B cell (primary cell): ENCODE measurements at regions not wholly inside any gene's neighbourhood (a gene's known extent, or its start where the extent isn't known, plus 50 kb on each side); places are given as distances from the start of the nearest gene placed in this dataset.

Source experiments
- ATAC-seq: fragments of 200-7000 bp; cut with Tn5 transposase; one replicate; pipeline ENCODE4 v1.10.0; 2021; ENCODE audit warnings: low read depth, mild to moderate bottlenecking, moderate number of reproducible peaks, moderate library complexity
- CTCF ChIA-PET: fragments of 350-600 bp; sonication (Branson Sonifier 250); formaldehyde crosslinking; loops from one replicate; lab custom pipeline; 2021; ENCODE audit warnings: antibody characterized with exemption, inconsistent platforms; lab: Charles Lee
- POLR2A ChIA-PET: fragments of 350-600 bp; sonication (Branson Sonifier 250); formaldehyde crosslinking; loops from one replicate; lab custom pipeline; 2021; ENCODE audit warnings: antibody characterized with exemption; lab: Charles Lee
- DNase-seq: peaks from one replicate; pipeline ENCODE4 v3.0.0; 2013
- H2AFZ ChIP-seq: 2 replicates; pipeline ENCODE4 v1.6.1; 2012; ENCODE audit warnings: mild to moderate bottlenecking, low read depth, low read length; ENCODE audit not compliant: insufficient read depth, poor library complexity, severe bottlenecking
- H3K27ac ChIP-seq, 2 donors: 1 replicate in 1 of 2; 2 replicates in 1 of 2; pipeline ENCODE4 v1.5.1; 2012 to 2013; ENCODE audit warnings: low read length in 2 of 2, mild to moderate bottlenecking in 2 of 2, moderate library complexity in 1 of 2
- H3K27me3 ChIP-seq, 4 experiments: fragments of 200-600 bp in 1 of 4; sonication (generic) in 1 of 4; replicated peaks in 1 of 4; 1 replicate in 2 of 4; 2 replicates in 2 of 4; pipeline versions ENCODE4 v1.6.1 to v1.7.0; 2013 to 2016; ENCODE audit warnings: low read length in 3 of 4, mild to moderate bottlenecking in 2 of 4, mixed read lengths in 1 of 4, moderate library complexity in 1 of 4; ENCODE audit not compliant: insufficient read depth in 4 of 4, control insufficient read depth in 3 of 4; ENCODE audit errors: control extremely low read depth in 1 of 4
- H3K36me3 ChIP-seq, 2 experiments: replicated peaks in 1 of 2; 1 replicate in 1 of 2; 2 replicates in 1 of 2; pipeline versions ENCODE4 v1.6.1 to v1.7.1; 2013; ENCODE audit warnings: low read length in 1 of 2; ENCODE audit not compliant: insufficient read depth in 2 of 2, control insufficient read depth in 1 of 2; ENCODE audit errors: control extremely low read depth in 1 of 2, extremely low read depth in 1 of 2
- H3K4me1 ChIP-seq, 2 donors: fragments of 200-600 bp in 1 of 2; sonication (generic) in 1 of 2; 1 replicate in 1 of 2; 2 replicates in 1 of 2; pipeline versions ENCODE4 v1.5.1 to v1.6.1; 2013 to 2017; ENCODE audit warnings: low read length in 2 of 2; ENCODE audit not compliant: control insufficient read depth in 2 of 2, insufficient read depth in 2 of 2
- H3K4me2 ChIP-seq: replicated peaks from 2 replicates; pipeline ENCODE3; 2012; ENCODE audit warnings: mild to moderate bottlenecking, low read depth, low read length; ENCODE audit not compliant: poor library complexity, severe bottlenecking
- H3K4me3 ChIP-seq, 5 experiments: fragments of 200-600 bp in 1 of 5; sonication (generic) in 1 of 5; 1 replicate in 3 of 5; 2 replicates in 2 of 5; pipeline versions ENCODE4 v1.5.1 to v1.7.0; 2011 to 2016; ENCODE audit warnings: low read length in 4 of 5, mild to moderate bottlenecking in 4 of 5, low read depth in 2 of 5, control low read depth in 1 of 5, moderate library complexity in 1 of 5; ENCODE audit not compliant: insufficient read depth in 1 of 5; ENCODE audit errors: control extremely low read depth in 1 of 5, extremely low read depth in 1 of 5
- H3K79me2 ChIP-seq: fragments of 200-600 bp; sonication (generic); one replicate; pipeline ENCODE4 v1.6.0; 2016; ENCODE audit warnings: low read length; ENCODE audit not compliant: control insufficient read depth, insufficient read depth
- H3K9ac ChIP-seq: fragments of 200-600 bp; sonication (generic); 2 replicates; pipeline ENCODE4 v1.6.1; 2017; ENCODE audit warnings: mild to moderate bottlenecking, low read length, moderate library complexity
- H3K9me3 ChIP-seq, 3 donors: one replicate each; pipeline versions ENCODE4 v1.6.1 to v1.7.1; 2013; ENCODE audit warnings: low read length in 2 of 3; ENCODE audit not compliant: control insufficient read depth in 2 of 3, insufficient read depth in 1 of 3; ENCODE audit errors: control extremely low read depth in 1 of 3
- H4K20me1 ChIP-seq: 2 replicates; pipeline ENCODE4 v1.6.0; 2012; ENCODE audit warnings: mild to moderate bottlenecking, low read length; ENCODE audit not compliant: insufficient read depth, control insufficient read depth, poor library complexity, severe bottlenecking
- H3K27ac Mint-ChIP-seq: one replicate; pipeline ENCODE4 v1.8.0; 2021; ENCODE audit warnings: mixed read lengths
- H3K27me3 Mint-ChIP-seq: one replicate; pipeline ENCODE4 v1.8.0; 2021; ENCODE audit warnings: mixed read lengths
- H3K4me1 Mint-ChIP-seq: one replicate; pipeline ENCODE4 v1.8.0; 2021; ENCODE audit warnings: mixed read lengths
- H3K4me3 Mint-ChIP-seq: one replicate; pipeline ENCODE4 v1.8.0; 2021; ENCODE audit warnings: mixed read lengths
- H3K9me3 Mint-ChIP-seq: one replicate; pipeline ENCODE4 v1.8.0; 2022; ENCODE audit warnings: mixed read lengths; ENCODE audit not compliant: insufficient read depth
- EZH2 ChIP-seq: IDR thresholded peaks from 2 replicates; pipeline ENCODE4 v1.6.1; 2012; ENCODE audit warnings: borderline replicate concordance, low read depth, mild to moderate bottlenecking, moderate library complexity, low read length; ENCODE audit not compliant: insufficient read depth, poor library complexity, severe bottlenecking
- WGBS: methylation state at CpG from one replicate; pipeline ENCODE4 v1.1.5; 2013; ENCODE audit warnings: missing lambda C conversion rate; ENCODE audit not compliant: insufficient coverage; 5-methylcytosine and 5-hydroxymethylcytosine counted together
- intact Hi-C: fragments of 100-400 bp; cut with micrococcal nuclease; formaldehyde crosslinking; loops from one replicate; pipeline ENCODE4 v1.10.0; 2022
- TF ChIP-seq, protein P1 (sequence below): fragments of 200-600 bp; IDR thresholded peaks from one replicate; pipeline ENCODE4 v1.8.0; 2022; ENCODE audit warnings: antibody characterized with exemption, mild to moderate bottlenecking

DNA sequence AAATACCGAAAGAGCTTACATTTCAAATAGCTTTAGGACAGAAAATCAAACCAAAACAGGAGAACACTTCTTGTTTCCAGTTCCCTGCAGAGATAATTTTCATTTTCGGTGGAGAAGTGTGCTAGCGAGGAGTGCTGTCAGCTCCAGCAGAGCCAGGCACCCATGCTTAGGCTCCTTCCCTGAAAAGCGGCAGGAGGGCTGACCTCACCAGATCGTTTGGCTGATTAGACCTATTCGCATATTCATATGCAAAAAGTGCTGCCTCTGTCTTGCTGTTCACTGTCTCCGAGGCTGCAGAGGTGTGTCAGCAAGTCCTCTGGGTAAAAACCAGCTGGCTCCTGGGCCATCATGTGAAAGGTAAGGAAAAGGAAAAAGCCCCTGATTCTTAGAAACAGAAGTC is 225.8 kb upstream of the COPS8 start:
- no peak overlapping the region for H3K27ac ChIP-seq
- Mint-ChIP-seq H3K4me1 (peaks cover 9% of the 10 kb centered on the region), H3K9me3 (no peaks in the 10 kb centered on the region), H3K27ac (no peak overlapping the region), H3K4me3 (no peak overlapping the region), H3K27me3 (peaks cover 5% of the 10 kb centered on the region)
- no peaks in the 10 kb centered on the region for H4K20me1 ChIP-seq
- WGBS, result 83% methylated on average over 7 of the region's 7 CpGs
- CTCF ChIA-PET, result no interaction called here
- H3K27me3 ChIP-seq, result no peaks in the 10 kb centered on the region
- no peak overlapping the region for H3K9ac ChIP-seq
- H3K36me3 ChIP-seq, result no peaks in the 10 kb centered on the region
- H3K4me3 ChIP-seq, result no peak overlapping the region
- H3K4me1 ChIP-seq, result no peaks in the 10 kb centered on the region
- DNase-seq, result no peak
- intact Hi-C loops, result no loop called here
- H3K9me3 ChIP-seq, result peaks cover 0 to 15% (median 0%) of the 10 kb centered on the region in 3 donors
- no peak overlapping the region for H2AFZ ChIP-seq
- TF ChIP-seq, protein P1, sequence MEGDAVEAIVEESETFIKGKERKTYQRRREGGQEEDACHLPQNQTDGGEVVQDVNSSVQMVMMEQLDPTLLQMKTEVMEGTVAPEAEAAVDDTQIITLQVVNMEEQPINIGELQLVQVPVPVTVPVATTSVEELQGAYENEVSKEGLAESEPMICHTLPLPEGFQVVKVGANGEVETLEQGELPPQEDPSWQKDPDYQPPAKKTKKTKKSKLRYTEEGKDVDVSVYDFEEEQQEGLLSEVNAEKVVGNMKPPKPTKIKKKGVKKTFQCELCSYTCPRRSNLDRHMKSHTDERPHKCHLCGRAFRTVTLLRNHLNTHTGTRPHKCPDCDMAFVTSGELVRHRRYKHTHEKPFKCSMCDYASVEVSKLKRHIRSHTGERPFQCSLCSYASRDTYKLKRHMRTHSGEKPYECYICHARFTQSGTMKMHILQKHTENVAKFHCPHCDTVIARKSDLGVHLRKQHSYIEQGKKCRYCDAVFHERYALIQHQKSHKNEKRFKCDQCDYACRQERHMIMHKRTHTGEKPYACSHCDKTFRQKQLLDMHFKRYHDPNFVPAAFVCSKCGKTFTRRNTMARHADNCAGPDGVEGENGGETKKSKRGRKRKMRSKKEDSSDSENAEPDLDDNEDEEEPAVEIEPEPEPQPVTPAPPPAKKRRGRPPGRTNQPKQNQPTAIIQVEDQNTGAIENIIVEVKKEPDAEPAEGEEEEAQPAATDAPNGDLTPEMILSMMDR, result no peak
- no peak for TF ChIP-seq EZH2
- no peak overlapping the region for H3K4me2 ChIP-seq
- no peak for ATAC-seq
- H3K79me2 ChIP-seq, result no peaks in the 10 kb centered on the region
- POLR2A ChIA-PET, result no interaction called here

DNA sequence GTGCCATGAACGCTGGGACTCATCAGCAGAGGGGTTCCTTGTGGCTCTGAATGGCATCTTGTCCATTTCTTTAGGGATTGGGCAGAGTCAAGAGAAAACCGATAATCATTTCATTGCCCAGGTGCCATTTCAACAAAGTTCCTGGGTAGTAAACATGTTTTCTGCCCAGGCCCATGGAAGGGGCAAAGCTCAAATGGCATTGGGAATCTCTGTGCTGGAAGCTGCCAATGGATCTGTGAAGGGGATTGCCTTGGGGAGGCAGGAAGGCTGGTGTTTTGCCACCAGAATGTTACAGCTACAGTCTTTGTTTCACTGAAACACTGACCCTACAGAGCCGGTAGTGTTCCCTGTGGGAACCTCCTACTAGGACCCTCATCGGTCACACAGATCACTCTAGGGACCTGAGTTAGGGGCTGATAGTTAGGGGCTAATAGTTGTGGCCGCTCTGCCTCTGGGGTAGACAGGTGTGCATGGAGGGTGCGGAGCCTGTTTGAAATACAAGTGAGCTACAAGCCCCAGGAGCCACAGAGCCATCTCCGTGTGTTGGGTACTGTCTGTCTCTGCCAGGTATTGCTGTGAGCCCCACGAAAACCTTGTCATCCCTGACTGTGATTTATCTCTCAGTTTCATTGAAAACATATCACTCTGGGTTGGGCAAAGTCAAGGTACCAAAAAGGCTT is 224.4 kb upstream of the COPS8 start:
- no peaks in the 10 kb centered on the region for H3K79me2 ChIP-seq
- no peaks in the 10 kb centered on the region for H3K36me3 ChIP-seq
- H3K9ac ChIP-seq, result no peak overlapping the region
- Mint-ChIP-seq H3K27ac (no peak overlapping the region), H3K4me1 (peaks cover 9% of the 10 kb centered on the region), H3K27me3 (peaks cover 5% of the 10 kb centered on the region), H3K4me3 (no peak overlapping the region), H3K9me3 (peaks cover 2% of the 10 kb centered on the region)
- POLR2A ChIA-PET, result no interaction called here
- TF ChIP-seq, protein P1, result no peak
- TF ChIP-seq EZH2, result no peak
- no peak overlapping the region for H3K27ac ChIP-seq
- DNase-seq (no peak), ATAC-seq (no peak)
- no peak overlapping the region for H3K4me3 ChIP-seq
- no peak overlapping the region for H3K4me2 ChIP-seq
- H3K4me1 ChIP-seq, result no peaks in the 10 kb centered on the region
- H3K9me3 ChIP-seq, result peaks cover 0 to 17% (median 0%) of the 10 kb centered on the region in 3 donors
- no peak overlapping the region for H2AFZ ChIP-seq
- CTCF ChIA-PET, result no interaction called here
- H3K27me3 ChIP-seq, result no peaks in the 10 kb centered on the region
- WGBS, result 95% methylated on average over 6 of the region's 8 CpGs
- no peaks in the 10 kb centered on the region for H4K20me1 ChIP-seq
- intact Hi-C loops, result no loop called here
